ENCODE measurements at regions not wholly inside any gene's neighbourhood (a gene's known extent, or its start where the extent isn't known, plus 50 kb on each side); places are given as distances from the start of the nearest gene placed in this dataset.

DNA sequence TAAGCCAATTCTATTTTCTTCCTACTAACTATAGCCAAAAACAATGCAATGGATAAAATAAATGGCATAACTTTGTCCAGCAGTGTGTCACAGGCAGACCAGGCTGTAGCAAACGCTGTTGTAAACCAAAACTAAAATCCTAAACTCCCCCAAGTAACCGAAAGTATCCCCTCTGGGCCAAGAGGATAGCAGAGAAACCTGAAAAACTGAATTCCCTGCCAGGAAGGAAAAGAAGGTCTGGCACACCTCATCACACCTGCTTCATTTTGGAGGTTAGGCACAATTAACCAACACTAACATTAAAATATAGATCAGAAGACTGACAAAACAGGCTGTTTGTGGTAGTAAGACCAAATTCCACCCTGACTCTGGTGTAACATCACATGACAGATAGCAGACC, 356.8 kb upstream of the C1orf87 start:
- no peak for DNase-seq (ENCODE audit: extremely low read depth, low read depth)
- no peak overlapping the region for H3K4me3 ChIP-seq (replicated peaks; ENCODE audit: low read depth, low read length)
- TF ChIP-seq, protein P1, sequence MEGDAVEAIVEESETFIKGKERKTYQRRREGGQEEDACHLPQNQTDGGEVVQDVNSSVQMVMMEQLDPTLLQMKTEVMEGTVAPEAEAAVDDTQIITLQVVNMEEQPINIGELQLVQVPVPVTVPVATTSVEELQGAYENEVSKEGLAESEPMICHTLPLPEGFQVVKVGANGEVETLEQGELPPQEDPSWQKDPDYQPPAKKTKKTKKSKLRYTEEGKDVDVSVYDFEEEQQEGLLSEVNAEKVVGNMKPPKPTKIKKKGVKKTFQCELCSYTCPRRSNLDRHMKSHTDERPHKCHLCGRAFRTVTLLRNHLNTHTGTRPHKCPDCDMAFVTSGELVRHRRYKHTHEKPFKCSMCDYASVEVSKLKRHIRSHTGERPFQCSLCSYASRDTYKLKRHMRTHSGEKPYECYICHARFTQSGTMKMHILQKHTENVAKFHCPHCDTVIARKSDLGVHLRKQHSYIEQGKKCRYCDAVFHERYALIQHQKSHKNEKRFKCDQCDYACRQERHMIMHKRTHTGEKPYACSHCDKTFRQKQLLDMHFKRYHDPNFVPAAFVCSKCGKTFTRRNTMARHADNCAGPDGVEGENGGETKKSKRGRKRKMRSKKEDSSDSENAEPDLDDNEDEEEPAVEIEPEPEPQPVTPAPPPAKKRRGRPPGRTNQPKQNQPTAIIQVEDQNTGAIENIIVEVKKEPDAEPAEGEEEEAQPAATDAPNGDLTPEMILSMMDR (IDR thresholded peaks at IDR 0.05; ENCODE audit: low read depth, low read length, missing control alignments) = no peak

DNA sequence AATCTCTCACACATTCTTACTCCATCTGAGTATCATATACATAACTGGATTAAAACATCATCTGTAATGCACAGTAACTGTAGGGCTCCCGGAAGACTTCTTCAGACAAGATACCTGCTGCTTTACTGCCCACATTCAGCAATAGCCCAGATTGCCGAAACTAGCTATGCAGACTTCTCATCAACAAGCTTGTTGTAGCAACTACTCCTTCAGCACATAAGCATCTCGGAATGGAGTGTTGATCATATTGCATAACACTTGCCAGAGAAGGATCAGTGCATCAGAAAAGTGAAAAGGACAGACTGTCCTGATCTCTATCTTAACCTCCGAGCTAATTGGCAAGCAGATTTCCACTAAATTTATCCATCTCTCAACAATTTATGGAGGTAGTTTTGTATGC, 354.6 kb upstream of the C1orf87 start:
- H3K4me3 ChIP-seq (replicated peaks; ENCODE audit: low read depth, low read length) = no peak overlapping the region
- DNase-seq (ENCODE audit: extremely low read depth, low read depth) = no peak
- TF ChIP-seq, protein P1 (IDR thresholded peaks at IDR 0.05; ENCODE audit: low read depth, low read length, missing control alignments) = no peak

DNA sequence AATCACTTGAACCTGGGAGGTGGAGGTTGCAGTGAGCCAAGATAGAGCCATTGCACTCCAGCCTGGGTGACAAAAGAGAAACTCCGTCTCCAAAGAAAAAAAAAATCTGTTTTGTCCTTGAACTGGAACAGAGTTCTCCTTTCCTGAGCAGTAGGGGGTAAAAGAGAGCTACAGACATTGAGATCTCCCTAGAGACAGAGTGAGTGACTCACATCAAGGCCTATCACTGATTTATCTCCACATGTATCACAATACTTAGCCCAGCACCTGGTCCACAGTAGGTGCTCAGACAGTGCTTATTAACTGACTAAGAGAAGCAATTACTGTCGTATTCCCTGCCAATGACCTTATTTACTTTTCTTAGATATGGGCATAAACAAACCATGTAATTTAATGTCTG, 354.1 kb upstream of the C1orf87 start:
- TF ChIP-seq, protein P1 (IDR thresholded peaks at IDR 0.05; ENCODE audit: low read depth, low read length, missing control alignments) = no peak
- no peak for DNase-seq (ENCODE audit: extremely low read depth, low read depth)
- no peak overlapping the region for H3K4me3 ChIP-seq (replicated peaks; ENCODE audit: low read depth, low read length)

DNA sequence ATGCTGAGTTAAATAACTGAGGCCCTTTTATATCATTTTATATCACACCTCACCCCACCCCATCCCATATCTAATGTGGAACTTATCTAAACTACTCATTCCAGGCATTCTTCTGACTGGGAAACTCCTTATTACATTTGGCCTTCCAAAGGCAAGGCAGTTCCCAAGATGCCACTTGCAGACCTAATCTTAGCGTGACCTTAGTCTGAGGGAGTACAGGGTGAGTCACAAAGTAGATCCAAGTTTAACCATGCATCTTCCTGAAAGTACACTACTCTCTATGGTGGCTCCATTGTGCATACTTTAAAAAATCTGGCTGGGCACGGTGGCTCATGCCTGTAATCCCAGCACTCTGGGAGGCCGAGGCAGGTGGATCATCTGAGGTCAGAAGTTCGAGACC, 353.6 kb upstream of the C1orf87 start:
- TF ChIP-seq, protein P1 (IDR thresholded peaks at IDR 0.05; ENCODE audit: low read depth, low read length, missing control alignments) = no peak
- DNase-seq (ENCODE audit: extremely low read depth, low read depth) = no peak

DNA sequence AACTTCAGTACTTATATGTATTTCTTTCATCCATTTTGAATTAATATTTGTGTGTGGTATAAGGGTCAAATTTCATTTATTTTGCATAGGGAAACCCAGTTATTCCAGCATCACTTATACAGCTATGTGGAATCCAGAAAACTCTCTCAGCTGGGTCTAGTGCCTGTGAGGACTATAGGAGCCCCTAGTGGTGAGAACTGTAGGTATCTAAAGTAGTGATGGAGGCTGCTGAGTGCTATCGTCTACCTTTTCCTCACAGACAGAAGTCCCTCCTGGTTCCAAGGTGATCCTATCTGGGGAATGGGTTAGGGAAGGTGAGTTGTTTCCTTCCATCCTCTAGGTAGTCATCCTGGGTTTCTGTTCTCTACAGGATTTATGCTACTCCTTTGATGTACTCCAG, 352.0 kb upstream of the C1orf87 start:
- TF ChIP-seq, protein P1 (IDR thresholded peaks at IDR 0.05; ENCODE audit: low read depth, low read length, missing control alignments) = peak; percentile 46
- DNase-seq (ENCODE audit: extremely low read depth, low read depth) = peak; percentile 0
- no peak overlapping the region for H3K4me3 ChIP-seq (replicated peaks; ENCODE audit: low read depth, low read length)

More for the DNA sequence above, 353.6 kb upstream of the C1orf87 start:
- no peak overlapping the region for H3K4me3 ChIP-seq (replicated peaks; ENCODE audit: low read depth, low read length)

DNA sequence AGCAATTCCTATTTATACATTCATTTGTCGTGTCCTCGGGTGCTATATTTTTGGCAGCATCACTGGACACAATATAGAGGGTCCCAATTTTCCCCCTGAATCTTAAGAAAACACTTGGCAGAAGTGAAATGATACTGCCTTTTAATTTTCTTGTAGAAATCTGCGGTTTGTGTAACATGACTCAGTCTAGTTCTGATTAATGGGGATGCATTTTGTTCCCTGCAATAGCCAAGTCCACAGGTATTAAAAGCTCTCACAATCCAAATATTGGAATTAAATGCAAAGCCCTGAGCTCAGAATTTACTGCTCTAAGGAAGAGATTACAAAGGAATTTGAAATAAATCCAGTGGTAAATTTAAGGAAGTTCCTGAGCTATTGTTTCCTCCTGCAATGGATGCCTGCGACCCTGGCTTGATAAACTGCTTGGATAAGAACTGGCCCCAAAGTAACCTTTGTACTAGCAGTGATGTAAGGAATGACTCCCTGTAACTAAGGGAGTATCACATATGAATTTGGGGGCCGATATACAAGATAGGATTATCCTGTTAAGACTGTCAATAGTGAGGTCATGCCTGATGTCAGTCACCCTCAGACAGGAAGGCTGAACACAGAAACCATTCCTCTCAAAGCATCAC, 349.7 kb upstream of the C1orf87 start:
- TF ChIP-seq, protein P1 (IDR thresholded peaks at IDR 0.05; ENCODE audit: low read depth, low read length, missing control alignments) = no peak
- DNase-seq (ENCODE audit: extremely low read depth, low read depth) = no peak
- no peak overlapping the region for H3K4me3 ChIP-seq (replicated peaks; ENCODE audit: low read depth, low read length)

DNA sequence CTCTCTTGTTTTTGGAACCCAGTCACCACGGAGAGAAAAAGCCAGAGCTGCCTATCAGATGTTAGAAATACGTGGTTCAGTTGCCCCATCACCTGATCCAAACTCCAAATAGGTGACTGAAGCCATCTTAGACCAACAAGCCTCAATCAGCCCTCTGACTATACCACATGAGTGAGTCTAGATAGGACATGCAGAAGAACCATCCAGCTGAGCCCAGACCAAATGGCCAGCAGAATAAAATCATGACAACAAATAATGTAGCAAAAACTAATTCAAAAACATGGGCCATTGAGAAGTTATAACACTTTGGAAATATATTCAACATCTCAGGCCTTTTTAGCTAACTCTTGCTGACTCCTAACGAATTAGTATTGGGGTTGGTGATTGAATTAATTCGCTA, 348.4 kb upstream of the C1orf87 start:
- TF ChIP-seq, protein P1 (IDR thresholded peaks at IDR 0.05; ENCODE audit: low read depth, low read length, missing control alignments) = no peak
- no peak for DNase-seq (ENCODE audit: extremely low read depth, low read depth)
- no peak overlapping the region for H3K4me3 ChIP-seq (replicated peaks; ENCODE audit: low read depth, low read length)

All from HFF-Myc (cell line).